Upper lobe of left lung (tissue), 4 donors: ENCODE measurements at regions not wholly inside any gene's neighbourhood (a gene's known extent, or its start where the extent isn't known, plus 50 kb on each side); places are given as distances from the start of the nearest gene placed in this dataset.

Experiments used
- EP300 ChIP-seq, 4 donors: sonication (generic); formaldehyde crosslinking; IDR thresholded peaks; one replicate each; pipeline ENCODE4 v1.5.1; 2017; ENCODE audit warnings: antibody characterized with exemption in 4 of 4, control low read depth in 2 of 4
- POLR2A ChIP-seq, 4 donors: fragments of 450-650 bp; IDR thresholded peaks; one replicate each; pipeline ENCODE4 v1.5.1; 2016 to 2017; ENCODE audit warnings: antibody characterized with exemption in 4 of 4, mild to moderate bottlenecking in 2 of 4
- POLR2AphosphoS5 ChIP-seq, 2 donors: sonication (generic); formaldehyde crosslinking; IDR thresholded peaks; one replicate each; pipeline ENCODE4 v1.5.1; 2017; ENCODE audit warnings: antibody characterized with exemption in 2 of 2
- TF ChIP-seq, protein P1 (sequence below), 6 experiments: fragments of 450-650 bp in 4 of 6; fragments of 200-600 bp in 2 of 6; sonication (generic) in 2 of 6; IDR thresholded peaks; one replicate each; pipeline ENCODE4 v1.5.1; 2016 to 2019; ENCODE audit warnings: antibody characterized with exemption in 6 of 6

DNA sequence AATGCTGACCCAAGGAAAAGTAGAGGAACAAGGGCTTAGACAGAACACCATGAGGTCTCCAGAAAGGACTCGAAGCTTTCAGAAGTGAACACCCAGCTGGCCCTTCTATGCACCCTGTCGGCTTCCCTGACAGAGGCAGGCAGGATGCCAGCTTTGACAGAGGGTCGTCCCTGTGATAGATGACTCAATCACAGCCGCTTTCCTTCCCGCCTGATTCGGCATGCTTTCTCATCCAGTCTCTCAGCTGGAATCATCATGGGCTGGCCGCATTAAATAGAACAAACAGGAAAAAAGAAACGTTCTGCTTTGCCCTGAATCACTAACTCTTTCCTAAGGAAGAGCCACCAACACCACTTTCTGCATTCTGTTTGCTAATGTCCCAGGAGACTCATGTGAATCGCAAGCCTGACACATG is 140.3 kb upstream of the RAB12 start:
- TF ChIP-seq, protein P1, sequence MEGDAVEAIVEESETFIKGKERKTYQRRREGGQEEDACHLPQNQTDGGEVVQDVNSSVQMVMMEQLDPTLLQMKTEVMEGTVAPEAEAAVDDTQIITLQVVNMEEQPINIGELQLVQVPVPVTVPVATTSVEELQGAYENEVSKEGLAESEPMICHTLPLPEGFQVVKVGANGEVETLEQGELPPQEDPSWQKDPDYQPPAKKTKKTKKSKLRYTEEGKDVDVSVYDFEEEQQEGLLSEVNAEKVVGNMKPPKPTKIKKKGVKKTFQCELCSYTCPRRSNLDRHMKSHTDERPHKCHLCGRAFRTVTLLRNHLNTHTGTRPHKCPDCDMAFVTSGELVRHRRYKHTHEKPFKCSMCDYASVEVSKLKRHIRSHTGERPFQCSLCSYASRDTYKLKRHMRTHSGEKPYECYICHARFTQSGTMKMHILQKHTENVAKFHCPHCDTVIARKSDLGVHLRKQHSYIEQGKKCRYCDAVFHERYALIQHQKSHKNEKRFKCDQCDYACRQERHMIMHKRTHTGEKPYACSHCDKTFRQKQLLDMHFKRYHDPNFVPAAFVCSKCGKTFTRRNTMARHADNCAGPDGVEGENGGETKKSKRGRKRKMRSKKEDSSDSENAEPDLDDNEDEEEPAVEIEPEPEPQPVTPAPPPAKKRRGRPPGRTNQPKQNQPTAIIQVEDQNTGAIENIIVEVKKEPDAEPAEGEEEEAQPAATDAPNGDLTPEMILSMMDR (IDR thresholded peaks at IDR 0.05): no peak
- TF ChIP-seq EP300 (IDR thresholded peaks at IDR 0.05) (no peak), POLR2AphosphoS5 (IDR thresholded peaks at IDR 0.05) (no peak), POLR2A (IDR thresholded peaks at IDR 0.05) (no peak)
